Prostate gland (tissue), 1 donor: ENCODE measurements at regions not wholly inside any gene's neighbourhood (a gene's known extent, or its start where the extent isn't known, plus 50 kb on each side); places are given as distances from the start of the nearest gene placed in this dataset.

ENCODE experiments used
- POLR2A ChIP-seq: fragments of 450-650 bp; IDR thresholded peaks from one replicate; pipeline ENCODE4 v1.6.1; 2016; ENCODE audit warnings: antibody characterized with exemption, mild to moderate bottlenecking
- POLR2AphosphoS5 ChIP-seq: sonication (generic); formaldehyde crosslinking; IDR thresholded peaks from one replicate; pipeline ENCODE4 v1.6.1; 2017; ENCODE audit warnings: antibody characterized with exemption

GRCh38 chr13:24564881-24565280 is 52.3 kb upstream of the PARP4 start:
- TF ChIP-seq POLR2A (no peak), POLR2AphosphoS5 (no peak)
